LNCaP clone FGC (cell line): ENCODE measurements at regions not wholly inside any gene's neighbourhood (a gene's known extent, or its start where the extent isn't known, plus 50 kb on each side); places are given as distances from the start of the nearest gene placed in this dataset.

Source experiments
- DNase-seq: peaks from one replicate; pipeline ENCODE4 v3.0.0-alpha.2; 2011; ENCODE audit warnings: low read depth
- H3K4me3 ChIP-seq: 2 replicates; pipeline ENCODE4 v1.5.1; 2011; ENCODE audit warnings: mild to moderate bottlenecking, low read depth, low read length, control low read depth
- TF ChIP-seq, protein P1 (sequence below): IDR thresholded peaks from 2 replicates; pipeline ENCODE4 v1.5.1; 2012; ENCODE audit warnings: mild to moderate bottlenecking; ENCODE audit not compliant: control insufficient read depth, insufficient read depth; ENCODE audit errors: extremely low read depth

DNA sequence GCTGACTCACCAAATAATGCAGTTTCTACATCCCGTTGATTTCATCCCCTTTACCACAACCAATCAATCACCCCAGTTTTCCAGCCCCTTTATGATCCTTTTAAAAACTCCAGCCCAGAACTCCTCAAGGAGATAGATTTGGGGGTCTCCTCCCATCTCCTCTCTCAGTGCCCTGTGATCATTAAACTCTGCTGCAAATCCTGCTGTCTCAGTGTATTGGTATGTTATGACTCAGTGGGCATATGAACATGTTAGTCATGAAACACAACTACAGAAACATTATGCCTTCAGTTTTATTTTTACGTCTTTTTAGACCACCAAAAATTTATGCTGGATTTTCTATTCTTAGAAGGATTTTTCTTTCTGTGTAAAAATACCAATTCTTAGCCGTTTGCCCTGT lies 213.7 kb downstream of the DIPK2A start:
- no peak for DNase-seq
- no peak overlapping the region for H3K4me3 ChIP-seq
- TF ChIP-seq, protein P1, sequence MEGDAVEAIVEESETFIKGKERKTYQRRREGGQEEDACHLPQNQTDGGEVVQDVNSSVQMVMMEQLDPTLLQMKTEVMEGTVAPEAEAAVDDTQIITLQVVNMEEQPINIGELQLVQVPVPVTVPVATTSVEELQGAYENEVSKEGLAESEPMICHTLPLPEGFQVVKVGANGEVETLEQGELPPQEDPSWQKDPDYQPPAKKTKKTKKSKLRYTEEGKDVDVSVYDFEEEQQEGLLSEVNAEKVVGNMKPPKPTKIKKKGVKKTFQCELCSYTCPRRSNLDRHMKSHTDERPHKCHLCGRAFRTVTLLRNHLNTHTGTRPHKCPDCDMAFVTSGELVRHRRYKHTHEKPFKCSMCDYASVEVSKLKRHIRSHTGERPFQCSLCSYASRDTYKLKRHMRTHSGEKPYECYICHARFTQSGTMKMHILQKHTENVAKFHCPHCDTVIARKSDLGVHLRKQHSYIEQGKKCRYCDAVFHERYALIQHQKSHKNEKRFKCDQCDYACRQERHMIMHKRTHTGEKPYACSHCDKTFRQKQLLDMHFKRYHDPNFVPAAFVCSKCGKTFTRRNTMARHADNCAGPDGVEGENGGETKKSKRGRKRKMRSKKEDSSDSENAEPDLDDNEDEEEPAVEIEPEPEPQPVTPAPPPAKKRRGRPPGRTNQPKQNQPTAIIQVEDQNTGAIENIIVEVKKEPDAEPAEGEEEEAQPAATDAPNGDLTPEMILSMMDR, result no peak

GRCh38 chr3:144187531-144188210 lies 216.0 kb downstream of the DIPK2A start:
- TF ChIP-seq, protein P1, result no peak
- no peak for DNase-seq
- no peak overlapping the region for H3K4me3 ChIP-seq

DNA sequence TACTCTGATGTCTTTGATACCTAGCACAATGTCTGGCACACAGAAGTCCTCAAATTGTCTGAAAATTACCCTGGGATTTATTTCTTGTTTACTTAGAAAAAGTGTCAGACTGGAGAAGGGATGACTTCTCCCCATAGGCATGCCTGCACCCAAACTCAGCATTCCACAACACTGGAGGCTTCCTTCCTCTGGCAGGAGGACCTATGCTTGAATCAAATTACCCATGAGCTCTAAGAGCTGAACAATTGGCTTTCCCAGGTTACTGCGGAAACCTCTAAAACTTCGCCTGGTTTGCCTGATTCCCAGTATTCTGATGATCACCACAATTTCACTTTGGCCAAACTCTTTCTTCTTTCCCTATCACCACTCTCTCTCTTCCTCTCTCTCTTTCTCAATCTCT lies 217.4 kb downstream of the DIPK2A start:
- DNase-seq, result no peak
- no peak overlapping the region for H3K4me3 ChIP-seq
- TF ChIP-seq, protein P1, result no peak

- TF ChIP-seq, protein P1, result no peak
- DNase-seq, result no peak
- no peak overlapping the region for H3K4me3 ChIP-seq
Observed at GRCh38 chr3:144197116-144197515, 225.5 kb downstream of the DIPK2A start.

DNA sequence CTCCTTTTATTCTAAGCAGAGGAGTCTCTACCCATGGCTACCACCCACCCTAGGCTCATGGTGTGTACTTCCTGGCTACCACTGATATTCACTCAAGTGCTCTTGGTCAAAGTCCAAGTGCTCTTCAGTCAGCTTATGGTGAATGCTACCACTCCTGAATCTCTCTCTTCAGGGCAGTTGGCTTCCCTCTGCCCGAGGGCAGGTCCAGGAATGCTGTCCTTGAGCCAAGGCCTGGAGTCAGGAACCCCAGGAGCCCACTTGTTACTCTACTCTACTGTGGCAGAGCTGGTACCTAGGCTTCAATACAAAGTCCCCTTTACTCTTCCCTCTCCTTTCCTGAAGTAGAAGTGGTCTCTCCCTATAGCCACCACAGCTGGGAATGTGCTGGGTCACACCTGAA lies 226.0 kb downstream of the DIPK2A start:
- TF ChIP-seq, protein P1, result no peak
- no peak for DNase-seq
- no peak overlapping the region for H3K4me3 ChIP-seq

DNA sequence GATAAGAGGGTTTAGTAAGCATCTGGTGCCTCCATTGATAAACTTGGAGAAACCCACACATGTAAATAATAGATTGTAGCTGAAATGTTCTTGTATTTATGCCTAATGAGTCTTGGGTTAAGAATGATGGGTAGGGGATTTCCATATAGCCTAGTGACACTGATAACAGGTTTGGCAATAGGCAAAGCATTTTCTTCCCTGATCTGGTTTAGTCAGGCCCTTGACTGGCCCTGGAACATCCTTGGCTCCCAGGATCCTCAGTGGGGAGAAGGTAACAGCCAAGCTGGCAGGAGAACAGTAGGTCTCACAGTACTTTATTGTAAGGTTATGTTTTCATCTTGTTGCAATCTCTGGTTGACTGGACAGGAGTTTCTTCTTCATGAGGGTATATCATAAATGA lies 228.4 kb downstream of the DIPK2A start:
- no peak overlapping the region for H3K4me3 ChIP-seq
- TF ChIP-seq, protein P1, result no peak
- DNase-seq, result no peak

DNA sequence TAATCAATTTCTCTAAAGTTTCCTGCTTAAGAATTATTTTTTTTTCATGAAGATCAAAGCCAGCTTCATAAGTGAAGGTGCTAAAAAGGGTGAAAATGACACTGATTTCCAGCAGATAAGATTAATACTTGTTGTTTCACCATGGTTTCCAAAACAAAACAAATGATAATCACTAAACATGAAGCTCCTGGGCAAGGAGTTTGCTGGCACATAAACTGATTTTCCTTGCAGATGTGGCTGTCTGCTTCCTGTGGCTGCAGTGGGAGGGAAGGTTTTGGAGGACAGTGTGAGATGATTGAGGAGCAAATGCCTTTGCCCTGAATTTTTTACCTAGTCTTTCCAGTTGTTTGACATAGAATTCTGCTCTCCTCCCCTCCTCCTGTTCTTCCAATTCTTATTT lies 228.8 kb downstream of the DIPK2A start:
- no peak overlapping the region for H3K4me3 ChIP-seq
- no peak for DNase-seq
- TF ChIP-seq, protein P1, result no peak
